ENCODE measurements at regions not wholly inside any gene's neighbourhood (a gene's known extent, or its start where the extent isn't known, plus 50 kb on each side); places are given as distances from the start of the nearest gene placed in this dataset.

- no peak for DNase-seq
These were observed 77.1 kb upstream of the WSB1 start for GRCh38 chr17:27216836-27217235.

GRCh38 chr17:27217631-27218030, 76.3 kb upstream of the WSB1 start:
- DNase-seq = no peak

GRCh38 chr17:27218041-27218440, 75.9 kb upstream of the WSB1 start:
- DNase-seq = no peak

GRCh38 chr17:27218719-27219488, 75.0 kb upstream of the WSB1 start:
- DNase-seq = no peak

- no peak for DNase-seq
These were observed 71.4 kb upstream of the WSB1 start for GRCh38 chr17:27222515-27222914.

- no peak for DNase-seq
These were observed 69.2 kb upstream of the WSB1 start for GRCh38 chr17:27224526-27225315.

GRCh38 chr17:27226611-27227230, 67.2 kb upstream of the WSB1 start:
- DNase-seq = peak; percentile 27

- no peak for DNase-seq
These were observed 62.9 kb upstream of the WSB1 start for GRCh38 chr17:27230996-27231395.

GRCh38 chr17:27232328-27232727, 61.6 kb upstream of the WSB1 start:
- DNase-seq = no peak

GRCh38 chr17:27233059-27233458, 60.9 kb upstream of the WSB1 start:
- no peak for DNase-seq

- no peak for DNase-seq
These were observed 60.1 kb upstream of the WSB1 start for GRCh38 chr17:27233776-27234175.

GRCh38 chr17:27236717-27237315, 57.1 kb upstream of the WSB1 start:
- DNase-seq = peak; percentile 20

- no peak for DNase-seq
These were observed 56.0 kb upstream of the WSB1 start for GRCh38 chr17:27237890-27238289.

- no peak for DNase-seq
These were observed 54.9 kb upstream of the WSB1 start for GRCh38 chr17:27239046-27239445.

GRCh38 chr17:27239584-27239983, 54.3 kb upstream of the WSB1 start:
- DNase-seq = no peak

GRCh38 chr17:27240086-27240801, 53.7 kb upstream of the WSB1 start:
- no peak for DNase-seq

- DNase-seq = no peak
These were observed 53.1 kb upstream of the WSB1 start for GRCh38 chr17:27240802-27241155.

GRCh38 chr17:27241346-27241946, 52.5 kb upstream of the WSB1 start:
- peak; percentile 75 for DNase-seq

- no peak for DNase-seq
These were observed 51.0 kb upstream of the WSB1 start for GRCh38 chr17:27242951-27243350.

- DNase-seq = no peak
These were observed 49.9 kb upstream of the WSB1 start for GRCh38 chr17:27244011-27244410.

Data from NCI-H226 (cell line).